Ovary (tissue), 3 donors: ENCODE measurements at regions not wholly inside any gene's neighbourhood (a gene's known extent, or its start where the extent isn't known, plus 50 kb on each side); places are given as distances from the start of the nearest gene placed in this dataset.

ENCODE experiments used
- CTCF ChIP-seq, 3 donors: fragments of 450-650 bp in 2 of 3; fragments of 200-600 bp in 1 of 3; IDR thresholded peaks; one replicate each; pipeline versions ENCODE4 v1.5.1 to v1.8.0; 2016 to 2022; ENCODE audit warnings: antibody characterized with exemption in 3 of 3, mild to moderate bottlenecking in 1 of 3
- POLR2A ChIP-seq: fragments of 450-650 bp; IDR thresholded peaks from one replicate; pipeline ENCODE4 v1.6.1; 2017; ENCODE audit warnings: antibody characterized with exemption, mild to moderate bottlenecking, moderate library complexity
- donor health status: DM: no; HTN: no; CAD: no.

DNA sequence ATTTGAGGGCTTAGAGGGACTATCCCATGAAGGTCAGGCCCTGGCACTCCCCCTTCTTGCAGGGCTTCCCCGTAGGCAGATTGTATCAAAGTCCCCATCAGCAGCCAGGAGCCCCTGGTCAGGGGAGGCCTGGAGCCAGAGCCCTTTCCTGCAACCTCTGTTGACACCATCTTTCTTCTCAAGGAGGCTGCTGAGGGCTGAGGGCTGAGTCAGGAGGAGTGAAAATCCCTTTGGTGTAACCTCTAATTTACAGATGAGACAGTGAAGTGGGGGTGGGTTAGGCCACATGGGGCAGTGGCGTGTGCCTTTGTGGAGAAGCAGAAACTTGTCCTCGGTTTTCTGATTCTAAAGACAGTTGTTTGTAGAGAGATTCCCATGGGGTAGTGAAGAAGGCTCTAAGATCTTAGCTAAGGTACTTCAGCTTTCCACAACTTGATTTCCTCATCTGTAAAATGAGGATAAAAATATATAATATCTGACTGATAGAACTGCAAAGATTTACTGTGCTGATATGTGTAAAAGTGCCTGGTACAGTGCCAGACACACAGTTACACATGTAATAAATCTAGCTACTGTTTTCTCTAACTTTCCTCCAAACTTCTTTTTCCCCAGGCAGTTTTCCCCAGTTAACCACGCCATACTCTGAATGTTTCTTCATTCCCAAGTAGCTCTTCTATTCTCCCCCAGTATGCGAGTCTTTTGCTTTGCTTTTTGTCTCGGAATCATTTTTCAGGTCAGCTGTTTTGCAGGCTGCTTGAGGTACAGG, 249.4 kb upstream of the TPM1 start:
- TF ChIP-seq CTCF (IDR thresholded peaks at IDR 0.05) (no peak), POLR2A (no peak)
